Kidney (tissue), 13 donors: ENCODE measurements at regions not wholly inside any gene's neighbourhood (a gene's known extent, or its start where the extent isn't known, plus 50 kb on each side); places are given as distances from the start of the nearest gene placed in this dataset.

Source experiments
- DNase-seq, 5 donors: peaks; one replicate each; pipeline ENCODE4 v3.0.0-alpha.2; 2013 to 2020
- FAIRE-seq: peaks from 2 replicates; lab custom pipeline; 2012; peaks lifted over from hg19 to GRCh38; lab: Jason Lieb, UNC
- H3K27ac ChIP-seq, 2 donors: one replicate each; pipeline ENCODE4 v1.7.0; 2013; ENCODE audit warnings: low read depth in 2 of 2, low read length in 2 of 2, inconsistent platforms in 1 of 2
- H3K27me3 ChIP-seq: one replicate; pipeline ENCODE4 v1.7.1; 2013; ENCODE audit warnings: low read length, inconsistent platforms; ENCODE audit not compliant: control insufficient read depth, insufficient read depth
- H3K36me3 ChIP-seq, 3 donors: one replicate each; pipeline versions ENCODE4 v1.7.0 to v1.7.1; 2013; ENCODE audit warnings: low read length in 3 of 3, control low read depth in 1 of 3, inconsistent platforms in 1 of 3; ENCODE audit not compliant: insufficient read depth in 3 of 3, control insufficient read depth in 2 of 3
- H3K4me1 ChIP-seq, 3 donors: one replicate each; pipeline versions ENCODE4 v1.7.0 to v1.7.1; 2013; ENCODE audit warnings: low read length in 3 of 3, inconsistent platforms in 1 of 3, low read depth in 1 of 3; ENCODE audit not compliant: control insufficient read depth in 2 of 3, insufficient read depth in 2 of 3
- H3K4me3 ChIP-seq, 3 donors: one replicate each; pipeline versions ENCODE4 v1.7.0 to v1.8.1; 2013; ENCODE audit warnings: low read length in 3 of 3, control low read depth in 1 of 3, inconsistent platforms in 1 of 3
- H3K9ac ChIP-seq, 3 donors: one replicate each; pipeline versions ENCODE4 v1.7.0 to v1.7.1; 2013; ENCODE audit warnings: low read length in 3 of 3, control low read depth in 1 of 3, inconsistent platforms in 1 of 3
- H3K9me3 ChIP-seq, 3 donors: one replicate each; pipeline versions ENCODE4 v1.7.0 to v1.7.1; 2013; ENCODE audit warnings: low read length in 3 of 3, control low read depth in 1 of 3, inconsistent platforms in 1 of 3; ENCODE audit not compliant: control insufficient read depth in 2 of 3, insufficient read depth in 1 of 3
- CTCF ChIP-seq: IDR thresholded peaks from 3 replicates; pipeline ENCODE4 v1.5.1; 2012; ENCODE audit warnings: mild to moderate bottlenecking, moderate library complexity, borderline replicate concordance; ENCODE audit not compliant: insufficient read depth; ENCODE audit errors: extremely low read depth
- intact Hi-C: fragments of 100-400 bp; cut with DNase I; formaldehyde crosslinking; loops from one replicate; pipeline ENCODE4 v1.11.1; 2022
- donor health status: control.
- donor health status: control.
- donor health status: control.
- donor health status: control.
- donor health status: control.
- donor health status: DM: yes; HTN: yes; CAD: no.
- donor health status: Normal renal cell carcinoma (clear cell type).

DNA sequence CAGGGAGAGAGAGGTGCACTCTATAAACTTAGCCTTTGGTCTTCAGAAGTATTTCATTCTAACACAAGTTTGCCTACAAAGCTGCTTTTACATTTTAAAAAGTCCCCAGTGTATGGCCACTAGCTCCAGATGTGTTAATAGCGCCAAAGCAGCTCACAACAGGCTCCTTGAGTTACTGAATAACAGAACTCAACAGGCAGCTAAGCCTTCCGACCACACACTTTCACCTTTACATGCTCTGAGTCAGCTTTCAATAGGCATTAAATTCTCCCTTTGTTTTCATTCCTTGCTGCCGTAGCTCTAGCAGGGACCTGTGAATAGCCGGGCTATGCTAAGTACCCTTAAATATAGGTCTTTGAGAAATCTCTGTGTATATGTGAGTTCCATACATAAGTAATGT lies 262.8 kb upstream of the PARD3B start:
- DNase-seq (peak in 3 of 5 donors; percentile 53 to 86 (median 85)), FAIRE-seq (peak; percentile 76)
- no peaks in the 10 kb centered on the region for H3K36me3 ChIP-seq
- no peaks in the 10 kb centered on the region for H3K27me3 ChIP-seq
- H3K9me3 ChIP-seq: no peaks in the 10 kb centered on the region
- TF ChIP-seq CTCF: no peak
- H3K27ac ChIP-seq: no peak overlapping the region
- H3K9ac ChIP-seq: no peak overlapping the region
- no peak overlapping the region for H3K4me3 ChIP-seq
- H3K4me1 ChIP-seq: peaks cover 0 to 7% (median 3%) of the 10 kb centered on the region in 3 donors
- intact Hi-C loops: no loop called here

GRCh38 chr2:204289066-204289465 lies 256.2 kb upstream of the PARD3B start:
- intact Hi-C loops: no loop called here
- TF ChIP-seq CTCF: no peak

GRCh38 chr2:204292439-204292838 lies 252.8 kb upstream of the PARD3B start:
- H3K9ac ChIP-seq: no peak overlapping the region
- H3K36me3 ChIP-seq: no peaks in the 10 kb centered on the region
- TF ChIP-seq CTCF: no peak
- intact Hi-C loops: no loop called here
- H3K27ac ChIP-seq: no peak overlapping the region
- H3K4me1 ChIP-seq: no peaks in the 10 kb centered on the region
- no peaks in the 10 kb centered on the region for H3K9me3 ChIP-seq
- DNase-seq (no peak), FAIRE-seq (no peak)
- no peak overlapping the region for H3K4me3 ChIP-seq
- no peaks in the 10 kb centered on the region for H3K27me3 ChIP-seq

More at GRCh38 chr2:204289066-204289465, 256.2 kb upstream of the PARD3B start:
- Histone ChIP-seq H3K36me3 (no peaks in the 10 kb centered on the region), H3K27ac (no peak overlapping the region), H3K27me3 (no peaks in the 10 kb centered on the region), H3K4me3 (no peak overlapping the region), H3K9ac (no peak overlapping the region), H3K9me3 (no peaks in the 10 kb centered on the region), H3K4me1 (no peaks in the 10 kb centered on the region)
- DNase-seq: no peak
- no peak for FAIRE-seq
